Panc1 (cell line): ENCODE measurements at regions not wholly inside any gene's neighbourhood (a gene's known extent, or its start where the extent isn't known, plus 50 kb on each side); places are given as distances from the start of the nearest gene placed in this dataset.

Experiments used
- CTCF ChIP-seq: fragments of 450-650 bp; IDR thresholded peaks from 2 replicates; pipeline ENCODE4 v1.5.1; 2017; ENCODE audit warnings: mild to moderate bottlenecking
- POLR2AphosphoS5 ChIP-seq: IDR thresholded peaks from 2 replicates; pipeline ENCODE4 v1.6.1; 2012; ENCODE audit warnings: mild to moderate bottlenecking, low read depth, low read length, moderate library complexity
- REST ChIP-seq, 2 experiments: IDR thresholded peaks; 2 replicates each; pipeline ENCODE4 v1.6.1; 2011 to 2012; ENCODE audit warnings: low read depth in 2 of 2, control low read depth in 1 of 2, low read length in 1 of 2, mild to moderate bottlenecking in 1 of 2, moderate library complexity in 1 of 2; ENCODE audit not compliant: insufficient read depth in 1 of 2
- TCF7L2 ChIP-seq: IDR thresholded peaks from 2 replicates; pipeline ENCODE4 v1.6.1; 2011; ENCODE audit warnings: mild to moderate bottlenecking, low read depth, low read length, inconsistent platforms

DNA sequence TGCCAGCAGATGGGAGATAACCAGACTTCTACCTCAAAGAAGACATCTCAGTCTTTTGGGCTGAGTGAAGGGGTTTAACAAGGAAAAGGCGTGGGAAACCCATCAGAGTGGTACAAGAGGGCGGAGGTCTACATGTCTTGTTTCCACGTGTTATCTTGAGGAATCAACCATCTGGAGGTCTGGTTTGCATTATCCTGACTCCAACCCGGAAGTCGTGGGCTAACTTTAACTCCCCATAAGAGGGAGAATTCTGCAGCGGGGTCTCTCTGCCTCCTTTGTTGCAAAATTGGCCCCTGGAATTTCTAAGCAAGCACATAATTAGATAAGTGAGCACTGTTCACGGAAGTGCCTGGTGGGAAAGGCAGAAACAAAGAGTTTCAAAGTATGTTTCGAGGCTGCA, 398.7 kb upstream of the C16orf82 start:
- no peak for TF ChIP-seq CTCF
- TF ChIP-seq POLR2AphosphoS5 = no peak
- no peak for TF ChIP-seq TCF7L2
- TF ChIP-seq REST (IDR thresholded peaks at IDR 0.05; ENCODE audit: insufficient read depth in 1 of 2, low read depth in 2 of 2, low read length in 1 of 2) = no peak
